HG03442 (cell line): ENCODE measurements at regions not wholly inside any gene's neighbourhood (a gene's known extent, or its start where the extent isn't known, plus 50 kb on each side); places are given as distances from the start of the nearest gene placed in this dataset.

Source experiments
- ATAC-seq: cut with Tn5 transposase; IDR thresholded peaks from one replicate; pipeline ENCODE4 v1.9.1; 2021; ENCODE audit warnings: mild to moderate bottlenecking, moderate library complexity; ENCODE audit not compliant: unreplicated experiment

DNA sequence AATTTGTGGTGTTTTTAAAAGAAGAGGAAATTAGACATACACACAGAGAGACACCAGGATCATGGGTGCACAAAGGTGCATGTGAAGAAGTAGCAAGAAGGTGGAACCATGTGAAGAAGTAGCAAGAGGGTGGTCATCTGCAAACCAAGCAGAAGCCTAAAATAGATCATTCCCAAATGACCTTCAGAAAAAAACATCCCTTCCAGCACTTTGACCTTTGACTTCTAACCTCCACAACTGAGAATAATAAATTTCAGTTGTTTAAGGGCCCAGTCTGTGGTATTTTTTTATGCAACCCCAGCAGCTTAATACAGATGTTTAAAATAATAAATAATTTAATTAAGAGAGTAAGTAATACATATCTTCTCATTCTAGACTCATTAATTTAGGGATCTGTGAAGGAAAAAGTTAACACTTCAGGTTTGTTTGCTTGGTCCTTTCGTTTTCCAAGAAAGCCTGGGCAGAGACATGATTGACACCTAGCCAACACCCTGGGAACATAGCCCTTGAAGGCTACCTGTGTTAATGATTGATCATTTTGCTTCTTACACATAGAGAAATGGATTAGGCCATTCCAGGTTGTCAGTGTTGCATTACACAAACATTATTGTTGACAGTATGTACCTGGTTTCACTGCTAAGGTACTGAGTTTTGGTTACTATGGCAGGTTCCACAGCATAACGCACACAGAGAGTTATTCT lies 1331.2 kb upstream of the GBE1 start:
- no peak for ATAC-seq

- ATAC-seq, result no peak
Observed at GRCh38 chr3:83076041-83076440, 1314.6 kb upstream of the GBE1 start.

DNA sequence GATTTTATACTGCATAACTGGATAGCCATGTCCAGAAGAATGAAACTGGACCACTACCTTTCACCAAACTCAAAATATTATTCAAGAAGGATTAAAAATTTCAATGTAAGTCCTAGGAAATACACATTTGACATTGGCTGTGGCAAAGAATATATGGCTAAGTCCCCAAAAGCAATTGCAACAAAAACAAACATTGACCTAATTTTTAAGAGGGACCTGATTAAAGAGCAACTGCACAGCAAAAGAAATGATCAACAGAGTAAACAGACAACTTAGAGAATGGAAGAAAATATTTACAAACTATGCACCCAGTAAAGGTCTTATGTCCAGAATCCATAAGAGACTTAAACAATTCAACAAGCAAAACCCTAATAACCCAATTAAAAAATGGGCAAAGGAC lies 1313.0 kb upstream of the GBE1 start:
- ATAC-seq, result no peak

DNA sequence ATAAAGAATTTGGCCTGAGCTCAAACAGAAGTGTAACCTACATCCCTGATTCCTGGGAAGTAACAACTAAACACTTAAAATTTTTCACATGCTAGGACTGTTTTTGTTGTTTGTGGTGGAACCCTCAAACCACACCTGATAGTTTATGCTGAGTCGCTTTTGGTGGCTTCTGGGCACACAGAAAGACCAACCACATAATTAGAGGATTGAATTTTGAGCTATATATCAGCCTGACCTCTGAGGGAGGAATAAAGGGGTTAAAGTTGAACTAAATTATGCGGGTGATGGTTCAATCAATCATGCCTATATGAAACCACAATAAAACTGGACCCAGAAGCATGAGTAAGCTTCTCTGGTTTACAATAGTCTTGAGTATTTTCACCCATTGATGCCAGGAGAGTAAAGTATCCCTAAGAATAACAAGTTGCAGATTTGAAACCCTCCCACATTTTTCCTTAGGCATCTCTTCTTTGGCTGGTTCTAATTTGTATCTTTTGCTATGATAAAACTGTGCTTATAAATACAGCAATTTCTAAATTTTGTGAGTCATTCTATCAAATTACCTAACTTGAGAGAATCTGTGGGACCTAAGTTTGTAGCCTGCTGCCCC lies 1304.5 kb upstream of the GBE1 start:
- no peak for ATAC-seq

- no peak for ATAC-seq
Observed at GRCh38 chr3:83063446-83063845, 1302.0 kb upstream of the GBE1 start.

- ATAC-seq, result no peak
Observed at GRCh38 chr3:83048556-83048955, 1287.1 kb upstream of the GBE1 start.

DNA sequence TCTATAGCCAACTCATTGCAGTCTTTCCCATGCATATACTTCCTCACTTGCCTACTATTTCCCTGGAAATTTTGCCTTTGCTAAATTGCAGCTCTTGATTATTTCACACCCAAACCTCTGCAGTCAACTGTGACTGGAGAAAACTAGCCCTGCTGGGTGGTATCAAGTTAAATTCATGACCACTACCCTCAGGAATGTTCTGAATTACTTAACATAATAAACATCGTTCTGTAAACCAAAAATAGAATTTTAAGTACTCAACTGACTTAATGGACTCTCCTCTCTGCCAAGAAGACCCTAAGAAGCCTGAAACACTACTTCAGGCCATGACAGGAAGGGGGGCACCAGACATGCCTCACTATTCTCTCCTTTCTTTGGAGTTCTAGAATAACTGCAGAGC lies 1278.0 kb upstream of the GBE1 start:
- ATAC-seq, result no peak

DNA sequence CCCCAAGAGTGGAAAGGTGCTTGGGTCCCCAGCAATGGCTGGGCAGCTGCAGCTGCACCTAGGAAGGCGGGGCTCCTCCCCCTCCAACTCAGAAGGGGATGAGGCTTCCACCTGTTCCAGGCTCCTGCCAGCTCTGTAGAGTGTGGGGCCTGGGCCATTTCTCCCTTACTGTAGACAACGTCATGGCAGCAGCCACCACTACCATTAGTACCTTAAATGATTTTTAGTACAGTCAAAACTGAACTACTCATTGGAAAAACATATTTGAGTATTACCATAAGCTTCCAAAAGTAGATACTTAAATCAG lies 1274.2 kb upstream of the GBE1 start:
- ATAC-seq, result no peak

DNA sequence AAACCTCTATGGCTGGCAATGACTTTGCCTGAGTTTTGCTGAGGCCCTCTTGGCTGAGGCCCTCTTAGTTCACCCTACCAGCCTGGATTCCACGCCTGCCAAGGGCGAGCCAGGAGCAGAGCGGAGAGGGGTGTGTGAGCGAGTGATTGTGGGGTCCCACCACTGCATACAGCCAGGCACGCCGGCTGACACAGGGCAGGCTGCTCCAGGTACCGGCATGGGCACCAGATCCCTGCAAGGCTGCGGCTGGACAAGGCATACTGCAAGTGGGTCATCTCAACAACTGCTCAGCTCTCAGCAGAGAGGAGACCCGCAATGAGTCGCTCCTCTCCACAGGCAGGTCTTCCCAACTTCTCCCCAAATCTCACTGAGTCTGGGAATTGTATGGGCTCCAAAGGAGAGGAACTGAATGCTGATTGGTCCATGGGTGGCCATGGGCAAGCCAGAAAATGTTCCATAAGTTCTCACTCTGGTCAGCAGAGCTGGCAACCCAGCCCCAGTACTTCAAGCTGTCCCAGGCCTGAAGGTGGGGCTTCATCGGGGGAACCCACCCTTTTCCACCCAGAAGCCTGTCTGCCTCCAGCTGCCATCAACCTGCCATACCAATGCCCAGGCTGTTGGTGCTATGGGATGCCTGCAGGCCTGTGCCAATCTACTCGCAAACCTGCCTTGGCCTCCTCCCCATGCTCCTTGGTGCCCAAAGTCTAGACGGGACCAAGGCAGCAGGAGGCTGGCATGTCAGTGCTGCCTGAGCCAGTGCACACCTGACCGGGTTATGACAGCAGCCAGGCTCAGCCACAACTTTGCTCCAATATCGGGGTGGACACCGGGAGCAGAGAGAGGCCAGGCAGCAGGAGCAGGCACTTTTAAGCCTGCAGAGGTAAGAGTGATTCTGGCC lies 1273.6 kb upstream of the GBE1 start:
- ATAC-seq, result no peak

DNA sequence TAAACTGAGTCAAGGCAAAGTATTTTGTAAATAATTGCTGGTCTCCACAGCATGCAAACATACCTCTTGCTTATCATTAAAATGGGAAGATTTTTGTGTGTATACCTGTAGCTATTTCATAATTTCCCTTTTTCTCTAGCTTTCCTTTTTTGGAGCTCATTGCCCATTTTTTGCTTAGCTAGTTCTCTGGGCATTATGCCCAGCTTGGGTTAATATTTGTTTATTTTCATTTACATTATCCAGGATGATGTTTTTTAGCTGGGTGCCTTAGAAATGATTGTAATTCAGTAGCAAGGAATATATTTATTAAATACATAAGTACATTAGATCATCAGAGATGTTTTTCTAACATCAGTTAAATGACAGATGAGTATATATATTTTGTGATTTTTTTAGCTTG lies 1271.7 kb upstream of the GBE1 start:
- no peak for ATAC-seq

- no peak for ATAC-seq
Observed at GRCh38 chr3:83023086-83023485, 1261.6 kb upstream of the GBE1 start.

GRCh38 chr3:83011481-83011880 lies 1250.0 kb upstream of the GBE1 start:
- ATAC-seq, result no peak

DNA sequence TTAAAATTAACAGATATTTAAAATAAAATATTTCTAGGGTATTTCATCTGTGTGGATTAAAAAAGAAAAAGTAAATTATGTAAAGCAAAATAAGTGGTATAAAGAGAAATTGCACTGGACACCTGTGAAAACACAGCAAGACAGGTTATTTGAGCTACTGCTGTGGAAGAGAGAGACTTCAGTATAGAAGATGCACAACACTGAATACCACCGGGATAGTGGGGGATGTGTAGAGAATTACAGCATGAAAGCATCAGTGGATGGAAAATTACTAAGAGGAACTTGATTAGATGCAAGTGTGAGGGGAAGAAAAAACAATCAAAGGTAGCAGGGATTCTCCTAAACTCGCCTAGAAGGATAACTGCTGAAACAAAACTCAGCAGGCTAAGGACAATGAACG lies 1242.5 kb upstream of the GBE1 start:
- no peak for ATAC-seq

DNA sequence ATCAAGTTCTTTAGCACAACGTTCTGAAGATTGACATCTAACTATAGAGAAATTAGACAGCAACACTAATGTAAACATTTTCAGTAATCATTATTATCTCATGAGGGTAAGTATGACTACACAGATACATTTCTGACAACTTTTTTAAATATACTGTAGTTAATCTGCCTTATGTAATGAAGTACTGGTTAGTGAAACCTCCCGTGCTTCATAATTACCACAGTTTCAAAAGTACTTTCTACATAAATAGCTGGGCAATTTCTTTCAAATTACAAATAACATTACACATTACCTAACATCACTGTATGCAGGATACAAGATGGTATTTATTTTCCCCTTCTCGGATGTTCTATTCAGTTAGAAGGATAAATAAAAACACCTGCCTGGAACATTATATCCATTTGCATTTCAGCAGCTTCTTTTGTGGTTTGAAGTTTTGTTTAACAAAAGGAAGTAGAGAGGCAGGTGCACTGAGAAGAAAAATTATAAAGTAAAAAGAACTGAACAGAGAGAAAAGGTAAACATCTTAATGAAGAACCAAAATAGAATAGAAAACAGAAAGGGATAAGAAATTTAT lies 1241.5 kb upstream of the GBE1 start:
- ATAC-seq, result no peak

DNA sequence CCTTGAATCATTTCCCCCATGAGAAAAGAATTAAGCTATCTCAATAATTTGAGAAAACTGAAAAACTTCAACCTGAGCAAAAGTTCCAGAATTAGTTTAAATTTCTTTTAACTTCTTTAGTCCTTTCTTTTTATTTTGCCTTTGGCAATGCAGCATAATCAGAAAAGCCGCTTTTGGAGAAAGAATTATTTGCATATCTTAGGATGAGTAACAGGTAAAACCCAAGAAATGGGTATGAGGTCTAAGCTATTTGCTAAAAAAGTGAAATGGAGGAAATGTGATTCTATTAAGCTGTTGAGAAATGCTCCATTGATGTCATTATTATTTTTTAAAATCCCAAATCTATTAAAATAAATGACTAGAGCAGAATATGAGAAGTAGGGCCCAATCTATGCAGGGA lies 1238.3 kb upstream of the GBE1 start:
- no peak for ATAC-seq

- no peak for ATAC-seq
Observed at GRCh38 chr3:82978368-82978767, 1216.9 kb upstream of the GBE1 start.

- ATAC-seq, result no peak
Observed at GRCh38 chr3:82977871-82978270, 1216.4 kb upstream of the GBE1 start.

GRCh38 chr3:82973791-82974190 lies 1212.3 kb upstream of the GBE1 start:
- no peak for ATAC-seq

- no peak for ATAC-seq
Observed at GRCh38 chr3:82960379-82960778, 1198.9 kb upstream of the GBE1 start.

DNA sequence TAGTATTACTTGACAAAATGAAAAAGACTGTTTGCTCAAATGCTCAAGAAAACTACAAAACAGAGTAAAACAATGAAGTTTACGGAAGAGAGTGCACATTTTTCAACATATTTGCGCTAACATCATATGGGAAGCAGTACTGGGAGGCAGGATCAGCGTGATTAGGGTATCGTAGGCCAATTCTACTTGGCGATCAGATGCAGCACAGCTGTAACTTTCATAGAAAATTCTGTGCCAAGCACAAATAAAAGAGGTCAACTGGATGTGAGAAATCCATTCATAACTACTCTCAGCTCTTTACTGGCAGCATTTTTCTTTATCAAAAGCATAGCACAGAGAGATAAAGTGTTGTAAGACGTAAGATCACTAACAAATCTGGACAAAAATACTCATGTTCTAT lies 1196.3 kb upstream of the GBE1 start:
- no peak for ATAC-seq

GRCh38 chr3:82957079-82957478 lies 1195.6 kb upstream of the GBE1 start:
- no peak for ATAC-seq

DNA sequence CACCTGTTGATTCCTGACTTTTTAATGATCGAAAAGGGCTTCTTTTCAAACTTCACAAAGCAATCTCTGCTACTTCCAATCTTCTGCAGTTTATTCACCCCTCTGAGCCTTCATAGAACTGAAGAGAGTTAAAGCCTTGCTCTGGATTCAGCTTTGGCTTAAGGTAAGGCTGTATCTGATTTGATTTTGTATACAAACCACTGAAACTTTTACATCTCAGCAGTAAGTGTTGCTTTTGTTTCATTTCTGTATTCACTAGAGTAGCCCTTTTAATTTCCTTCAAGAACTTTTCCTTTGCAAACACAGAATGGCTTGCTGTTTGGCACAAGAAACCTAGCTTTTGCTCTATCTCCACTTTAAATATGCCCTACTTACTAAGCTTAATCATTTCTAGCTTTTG lies 1193.0 kb upstream of the GBE1 start:
- ATAC-seq, result no peak
